OCI-LY7 (cell line): ENCODE measurements at regions not wholly inside any gene's neighbourhood (a gene's known extent, or its start where the extent isn't known, plus 50 kb on each side); places are given as distances from the start of the nearest gene placed in this dataset.

Experiments used
- BruUV-seq: library from RNA; stranded (reverse); fragments of 400-500 nt; replicated peaks from 2 replicates; lab custom pipeline; 2021; lab: Mats Ljungman, UMichigan
- CTCF ChIA-PET: fragments of 300-600 bp; sonication (Branson Sonifier 250); formaldehyde crosslinking; loops from one replicate; lab custom pipeline; 2022; ENCODE audit warnings: antibody characterized with exemption; ENCODE audit not compliant: unreplicated experiment; lab: Charles Lee
- POLR2A ChIA-PET: fragments of 300-600 bp; sonication (Branson Sonifier 250); formaldehyde crosslinking; loops from one replicate; lab custom pipeline; 2022; ENCODE audit warnings: antibody characterized with exemption; lab: Charles Lee
- DNase-seq: peaks from one replicate; pipeline ENCODE4 v3.0.0-alpha.2; 2015; ENCODE audit warnings: low spot score
- H2AFZ ChIP-seq: fragments of 200-600 bp; sonication (generic), shearing (Covaris generic); 2 replicates; pipeline ENCODE4 v1.6.1; 2014; ENCODE audit warnings: mild to moderate bottlenecking, antibody characterized with exemption, low read length, moderate library complexity
- H3K27ac ChIP-seq: fragments of 200-600 bp; sonication (generic); 2 replicates; pipeline ENCODE4 v1.5.1; 2014; ENCODE audit warnings: mixed run types, low read depth, mild to moderate bottlenecking, moderate library complexity, low read length, inconsistent platforms; ENCODE audit not compliant: poor library complexity, severe bottlenecking
- H3K36me3 ChIP-seq: fragments of 200-600 bp; sonication (generic); 2 replicates; pipeline ENCODE4 v1.6.1; 2014; ENCODE audit warnings: mild to moderate bottlenecking, antibody characterized with exemption, low read length, moderate library complexity, mixed read lengths; ENCODE audit not compliant: insufficient read depth
- H3K4me1 ChIP-seq: fragments of 200-600 bp; sonication (generic); 2 replicates; pipeline ENCODE4 v1.5.1; 2014; ENCODE audit warnings: mild to moderate bottlenecking, low read length; ENCODE audit not compliant: insufficient read depth, poor library complexity, severe bottlenecking
- H3K4me2 ChIP-seq: fragments of 200-600 bp; sonication (generic); 2 replicates; pipeline ENCODE4 v1.6.1; 2014; ENCODE audit warnings: mild to moderate bottlenecking, low read length
- H3K4me3 ChIP-seq: fragments of 200-600 bp; sonication (generic); 2 replicates; pipeline ENCODE4 v1.5.1; 2014; ENCODE audit warnings: mild to moderate bottlenecking, low read depth, low read length; ENCODE audit not compliant: poor library complexity, severe bottlenecking
- H3K79me2 ChIP-seq: fragments of 200-600 bp; sonication (generic); 2 replicates; pipeline ENCODE4 v1.6.1; 2016; ENCODE audit warnings: low read depth, mild to moderate bottlenecking, low read length, moderate library complexity, mixed read lengths; ENCODE audit not compliant: insufficient read depth
- H3K9me2 ChIP-seq: fragments of 200-600 bp; sonication (generic); 2 replicates; pipeline ENCODE4 v1.6.1; 2016; ENCODE audit warnings: mild to moderate bottlenecking, low read length, mixed read lengths; ENCODE audit not compliant: insufficient read depth
- H3K9me3 ChIP-seq: fragments of 200-600 bp; sonication (generic); 2 replicates; pipeline ENCODE4 v1.6.1; 2014; ENCODE audit warnings: mild to moderate bottlenecking, mixed run types, low read length, mixed read lengths
- H4K20me1 ChIP-seq: fragments of 200-600 bp; sonication (generic); 2 replicates; pipeline ENCODE4 v1.6.1; 2014; ENCODE audit warnings: mild to moderate bottlenecking, antibody characterized with exemption, low read length, moderate library complexity, mixed read lengths; ENCODE audit not compliant: insufficient read depth
- EZH2phosphoT487 ChIP-seq: fragments of 200-600 bp; sonication (generic); IDR thresholded peaks from 2 replicates; pipeline ENCODE4 v1.6.1; 2018; ENCODE audit warnings: low read depth, borderline replicate concordance, mild to moderate bottlenecking, mixed run types, antibody characterized with exemption, low read length, moderate library complexity, mixed read lengths
- intact Hi-C: fragments of 100-400 bp; cut with micrococcal nuclease; formaldehyde crosslinking; loops from one replicate; pipeline ENCODE4 v1.10.0; 2022; ENCODE audit not compliant: unreplicated experiment
- TF ChIP-seq, protein P1 (sequence below): fragments of 200-600 bp; sonication (generic); conservative IDR thresholded peaks from 2 replicates; pipeline ENCODE4 v1.5.1; 2014; ENCODE audit warnings: mild to moderate bottlenecking, antibody characterized with exemption, low read length, moderate library complexity, mixed read lengths

DNA sequence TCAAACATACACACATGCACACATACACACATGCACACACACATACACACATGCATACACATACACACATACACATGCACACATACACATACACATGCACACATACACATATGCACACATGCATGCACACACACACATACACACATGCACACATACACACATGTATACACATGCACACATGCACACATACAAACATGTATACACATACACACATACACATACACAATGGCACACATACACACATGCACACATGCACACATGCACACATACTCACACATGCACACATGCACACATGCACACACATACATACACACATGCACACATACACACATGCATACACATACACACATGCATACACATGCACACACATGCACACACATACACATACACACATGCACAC, 137.2 kb downstream of the ACKR3 start:
- no peaks in the 10 kb centered on the region for H4K20me1 ChIP-seq
- H3K9me2 ChIP-seq = no peaks in the 10 kb centered on the region
- no peak overlapping the region for H3K4me3 ChIP-seq
- H3K79me2 ChIP-seq = no peaks in the 10 kb centered on the region
- H3K4me2 ChIP-seq = no peak overlapping the region
- no peak overlapping the region for H2AFZ ChIP-seq
- no peaks in the 10 kb centered on the region for H3K4me1 ChIP-seq
- TF ChIP-seq, protein P1, sequence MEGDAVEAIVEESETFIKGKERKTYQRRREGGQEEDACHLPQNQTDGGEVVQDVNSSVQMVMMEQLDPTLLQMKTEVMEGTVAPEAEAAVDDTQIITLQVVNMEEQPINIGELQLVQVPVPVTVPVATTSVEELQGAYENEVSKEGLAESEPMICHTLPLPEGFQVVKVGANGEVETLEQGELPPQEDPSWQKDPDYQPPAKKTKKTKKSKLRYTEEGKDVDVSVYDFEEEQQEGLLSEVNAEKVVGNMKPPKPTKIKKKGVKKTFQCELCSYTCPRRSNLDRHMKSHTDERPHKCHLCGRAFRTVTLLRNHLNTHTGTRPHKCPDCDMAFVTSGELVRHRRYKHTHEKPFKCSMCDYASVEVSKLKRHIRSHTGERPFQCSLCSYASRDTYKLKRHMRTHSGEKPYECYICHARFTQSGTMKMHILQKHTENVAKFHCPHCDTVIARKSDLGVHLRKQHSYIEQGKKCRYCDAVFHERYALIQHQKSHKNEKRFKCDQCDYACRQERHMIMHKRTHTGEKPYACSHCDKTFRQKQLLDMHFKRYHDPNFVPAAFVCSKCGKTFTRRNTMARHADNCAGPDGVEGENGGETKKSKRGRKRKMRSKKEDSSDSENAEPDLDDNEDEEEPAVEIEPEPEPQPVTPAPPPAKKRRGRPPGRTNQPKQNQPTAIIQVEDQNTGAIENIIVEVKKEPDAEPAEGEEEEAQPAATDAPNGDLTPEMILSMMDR = no peak
- no peak for TF ChIP-seq EZH2phosphoT487
- no peak for DNase-seq
- H3K36me3 ChIP-seq = no peaks in the 10 kb centered on the region
- no peaks in the 10 kb centered on the region for H3K9me3 ChIP-seq
- POLR2A ChIA-PET = no interaction called here
- CTCF ChIA-PET = no interaction called here
- no peak overlapping the region for H3K27ac ChIP-seq
- no TSS peak for BruUV-seq
- intact Hi-C loops = no loop called here

DNA sequence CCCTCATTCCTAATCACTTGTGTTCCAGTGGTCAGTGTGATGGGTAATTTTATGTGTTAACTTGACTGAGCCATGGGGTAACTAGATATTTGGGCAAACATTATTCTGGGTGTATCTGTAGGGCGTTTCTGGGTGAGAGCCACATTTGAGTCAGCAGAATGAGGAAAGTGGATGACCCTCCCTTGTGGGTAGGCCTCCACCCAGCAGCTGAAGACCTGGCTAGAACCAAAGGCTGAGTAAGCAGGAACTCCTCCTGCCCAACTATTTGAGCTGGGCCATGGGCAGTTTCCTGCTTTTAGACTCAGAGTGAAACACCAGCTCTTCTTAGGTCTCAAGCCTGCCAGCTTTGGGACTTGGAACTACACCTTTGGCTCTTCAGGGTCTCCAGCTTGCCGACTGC, 141.8 kb downstream of the ACKR3 start:
- no peak overlapping the region for H3K4me3 ChIP-seq
- no peak for TF ChIP-seq EZH2phosphoT487
- TF ChIP-seq, protein P1 = no peak
- intact Hi-C loops = no loop called here
- no peaks in the 10 kb centered on the region for H3K4me1 ChIP-seq
- no peaks in the 10 kb centered on the region for H3K9me3 ChIP-seq
- no peaks in the 10 kb centered on the region for H3K79me2 ChIP-seq
- no peak overlapping the region for H2AFZ ChIP-seq
- no peak for DNase-seq
- POLR2A ChIA-PET = no interaction called here
- no peaks in the 10 kb centered on the region for H3K9me2 ChIP-seq
- H3K27ac ChIP-seq = no peak overlapping the region
- CTCF ChIA-PET = no interaction called here
- no peak overlapping the region for H3K4me2 ChIP-seq
- no peaks in the 10 kb centered on the region for H3K36me3 ChIP-seq
- no TSS peak for BruUV-seq
- no peaks in the 10 kb centered on the region for H4K20me1 ChIP-seq

DNA sequence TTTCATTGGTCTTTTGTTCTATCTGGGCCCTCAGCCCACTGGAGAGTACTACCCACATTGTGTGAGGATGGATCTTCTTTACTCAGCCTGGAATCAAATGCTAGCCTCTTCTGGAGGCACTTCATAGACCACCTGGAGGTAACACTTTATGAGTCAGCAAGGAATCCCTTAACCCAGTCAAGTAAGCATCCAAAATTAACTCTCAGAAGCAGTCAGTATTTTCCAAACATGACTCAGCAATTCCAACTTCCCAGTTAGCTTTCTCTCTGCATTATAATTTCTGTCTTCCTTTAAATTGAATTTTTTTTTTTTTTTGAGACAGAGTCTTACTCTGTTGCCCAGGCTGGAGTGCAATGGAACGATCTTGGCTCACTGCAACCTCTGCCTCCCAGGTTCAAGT, 142.7 kb downstream of the ACKR3 start:
- H3K9me3 ChIP-seq = no peaks in the 10 kb centered on the region
- H3K36me3 ChIP-seq = no peaks in the 10 kb centered on the region
- no peaks in the 10 kb centered on the region for H3K4me1 ChIP-seq
- H4K20me1 ChIP-seq = no peaks in the 10 kb centered on the region
- TF ChIP-seq, protein P1 = no peak
- TF ChIP-seq EZH2phosphoT487 = no peak
- H3K4me2 ChIP-seq = no peak overlapping the region
- no peaks in the 10 kb centered on the region for H3K79me2 ChIP-seq
- H2AFZ ChIP-seq = no peak overlapping the region
- no TSS peak for BruUV-seq
- intact Hi-C loops = no loop called here
- no peaks in the 10 kb centered on the region for H3K9me2 ChIP-seq
- POLR2A ChIA-PET = no interaction called here
- no peak overlapping the region for H3K27ac ChIP-seq
- CTCF ChIA-PET = no interaction called here
- DNase-seq = no peak
- no peak overlapping the region for H3K4me3 ChIP-seq
